ENCODE measurements at regions not wholly inside any gene's neighbourhood (a gene's known extent, or its start where the extent isn't known, plus 50 kb on each side); places are given as distances from the start of the nearest gene placed in this dataset.

DNA sequence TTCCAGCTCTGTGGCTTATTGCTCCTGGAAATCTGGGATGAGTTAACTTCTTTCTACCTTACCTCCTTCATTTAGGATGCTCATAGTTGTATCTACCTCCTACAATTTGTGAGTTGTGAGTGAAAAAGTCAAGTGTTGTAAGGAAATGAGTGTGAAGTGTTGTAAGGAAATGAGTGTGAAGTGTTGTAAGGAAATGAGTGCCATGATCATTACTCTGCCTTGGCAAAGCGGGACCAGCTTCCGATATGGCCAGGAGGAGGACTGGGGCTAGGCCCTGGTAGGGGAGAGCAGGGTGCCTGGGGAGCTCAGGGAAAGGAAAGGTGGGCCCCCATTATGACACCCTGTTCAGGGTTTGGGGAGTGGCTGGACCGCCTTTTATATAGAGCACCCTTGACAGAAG is 435.2 kb downstream of the FGF9 start:
- no peaks in the 10 kb centered on the region for H3K27me3 ChIP-seq
- in situ Hi-C loops (cut with MboI; ENCODE audit: low sequenced_read_pairs in 4 of 4) (no loop called here), intact Hi-C loops (cut with DNase I; ENCODE audit: low total_unique reads) (no loop called here)
- H3K4me1 ChIP-seq: no peaks in the 10 kb centered on the region
- no peak overlapping the region for H3K4me3 ChIP-seq
- DNase-seq (no peak), ATAC-seq (no peak)
- no peak overlapping the region for H3K27ac ChIP-seq
- no peaks in the 10 kb centered on the region for H3K36me3 ChIP-seq
- TF ChIP-seq, protein P1, sequence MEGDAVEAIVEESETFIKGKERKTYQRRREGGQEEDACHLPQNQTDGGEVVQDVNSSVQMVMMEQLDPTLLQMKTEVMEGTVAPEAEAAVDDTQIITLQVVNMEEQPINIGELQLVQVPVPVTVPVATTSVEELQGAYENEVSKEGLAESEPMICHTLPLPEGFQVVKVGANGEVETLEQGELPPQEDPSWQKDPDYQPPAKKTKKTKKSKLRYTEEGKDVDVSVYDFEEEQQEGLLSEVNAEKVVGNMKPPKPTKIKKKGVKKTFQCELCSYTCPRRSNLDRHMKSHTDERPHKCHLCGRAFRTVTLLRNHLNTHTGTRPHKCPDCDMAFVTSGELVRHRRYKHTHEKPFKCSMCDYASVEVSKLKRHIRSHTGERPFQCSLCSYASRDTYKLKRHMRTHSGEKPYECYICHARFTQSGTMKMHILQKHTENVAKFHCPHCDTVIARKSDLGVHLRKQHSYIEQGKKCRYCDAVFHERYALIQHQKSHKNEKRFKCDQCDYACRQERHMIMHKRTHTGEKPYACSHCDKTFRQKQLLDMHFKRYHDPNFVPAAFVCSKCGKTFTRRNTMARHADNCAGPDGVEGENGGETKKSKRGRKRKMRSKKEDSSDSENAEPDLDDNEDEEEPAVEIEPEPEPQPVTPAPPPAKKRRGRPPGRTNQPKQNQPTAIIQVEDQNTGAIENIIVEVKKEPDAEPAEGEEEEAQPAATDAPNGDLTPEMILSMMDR (IDR thresholded peaks at IDR 0.05 in 4 of 5, conservative IDR thresholded peaks at IDR 0.05 in 1 of 5): no peak
- no peak for TF ChIP-seq POLR2A (IDR thresholded peaks at IDR 0.05)
- H3K9me3 ChIP-seq: no peaks in the 10 kb centered on the region

DNA sequence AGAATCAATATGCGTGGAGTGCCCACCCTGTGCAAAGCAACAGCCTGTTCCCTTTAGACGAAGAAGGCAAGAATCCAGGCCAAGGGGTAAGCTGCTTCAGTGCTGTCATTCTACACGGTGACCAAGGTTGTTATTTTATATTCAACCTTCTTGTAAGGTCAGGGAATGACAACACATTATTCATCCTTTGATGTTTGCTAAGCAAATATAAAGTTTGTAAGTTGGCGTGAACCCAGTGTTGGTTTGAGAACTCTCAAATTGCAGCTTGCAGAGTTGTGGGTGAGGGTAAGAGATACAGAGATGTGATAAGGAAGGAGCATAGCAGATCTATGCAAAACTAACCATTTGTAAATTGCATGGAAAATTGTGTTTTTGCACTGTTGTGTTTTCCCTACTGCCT is 436.7 kb downstream of the FGF9 start:
- Histone ChIP-seq H3K36me3 (no peaks in the 10 kb centered on the region), H3K4me3 (no peak overlapping the region), H3K9me3 (no peaks in the 10 kb centered on the region), H3K27ac (no peak overlapping the region), H3K4me1 (no peaks in the 10 kb centered on the region), H3K27me3 (no peaks in the 10 kb centered on the region)
- in situ Hi-C loops (cut with MboI; ENCODE audit: low sequenced_read_pairs in 4 of 4) (no loop called here), intact Hi-C loops (cut with DNase I; ENCODE audit: low total_unique reads) (no loop called here)
- DNase-seq (no peak), ATAC-seq (no peak)
- TF ChIP-seq, protein P1 (IDR thresholded peaks at IDR 0.05 in 4 of 5, conservative IDR thresholded peaks at IDR 0.05 in 1 of 5): no peak
- no peak for TF ChIP-seq POLR2A (IDR thresholded peaks at IDR 0.05)

DNA sequence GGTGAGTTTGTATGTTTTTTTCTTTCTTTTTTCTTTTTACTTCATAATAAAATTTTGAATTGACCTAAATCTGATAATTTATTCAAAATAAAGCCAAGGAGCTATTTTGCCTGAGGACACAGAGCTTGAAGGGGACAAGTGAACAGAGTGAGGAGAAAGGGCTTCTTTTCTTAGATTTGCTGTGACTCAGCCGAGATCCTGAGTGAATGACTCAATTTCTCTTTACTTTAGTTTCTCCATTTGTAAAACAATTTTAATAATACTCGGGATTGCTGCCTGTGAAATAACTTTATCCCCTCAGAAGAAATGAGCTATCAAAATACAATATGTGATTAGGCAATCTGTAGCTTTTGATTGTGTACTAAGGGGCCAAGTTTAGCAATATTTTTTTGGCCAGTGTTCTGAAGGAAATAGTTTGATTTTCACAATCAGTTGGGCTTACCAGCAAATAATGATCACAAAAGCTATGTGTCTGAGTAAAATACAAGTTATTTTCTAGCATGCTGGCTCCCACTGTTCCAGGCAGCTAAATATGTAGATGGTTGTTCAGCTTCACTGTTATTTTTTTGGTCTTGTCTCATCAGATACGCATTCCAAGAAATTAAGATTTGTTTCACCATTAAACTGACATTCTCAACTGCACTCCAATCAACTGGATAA is 437.5 kb downstream of the FGF9 start:
- Histone ChIP-seq H3K9me3 (no peaks in the 10 kb centered on the region), H3K4me3 (no peak overlapping the region), H3K27ac (no peak overlapping the region), H3K27me3 (no peaks in the 10 kb centered on the region), H3K36me3 (no peaks in the 10 kb centered on the region), H3K4me1 (no peaks in the 10 kb centered on the region)
- TF ChIP-seq, protein P1 (IDR thresholded peaks at IDR 0.05 in 4 of 5, conservative IDR thresholded peaks at IDR 0.05 in 1 of 5): no peak
- no peak for TF ChIP-seq POLR2A (IDR thresholded peaks at IDR 0.05)
- ATAC-seq (peak; percentile 44 to 73), DNase-seq (no peak)
- in situ Hi-C loops (cut with MboI; ENCODE audit: low sequenced_read_pairs in 4 of 4): no loop called here
- intact Hi-C loops (cut with DNase I; ENCODE audit: low total_unique reads): no loop called here

DNA sequence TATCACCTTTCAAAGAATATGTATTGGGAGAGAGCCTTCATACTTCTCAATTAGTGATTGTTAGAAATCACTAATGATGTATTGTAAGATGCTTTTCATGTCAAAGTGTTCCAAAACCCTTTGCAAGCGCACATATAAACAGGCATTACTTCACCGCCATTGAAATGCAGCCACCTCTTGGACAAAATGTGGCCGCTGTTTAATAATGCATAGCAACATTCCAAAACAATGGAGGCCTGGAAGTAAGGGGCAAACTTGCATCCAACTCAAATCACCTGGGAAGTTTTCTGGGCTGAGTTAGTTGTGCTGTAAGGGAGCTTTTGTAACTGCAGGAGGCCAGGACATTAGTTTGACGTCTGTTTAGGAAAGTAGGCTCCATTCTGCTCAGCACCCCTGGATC is 438.1 kb downstream of the FGF9 start:
- no peaks in the 10 kb centered on the region for H3K4me1 ChIP-seq
- H3K9me3 ChIP-seq: no peaks in the 10 kb centered on the region
- in situ Hi-C loops (cut with MboI; ENCODE audit: low sequenced_read_pairs in 4 of 4) (no loop called here), intact Hi-C loops (cut with DNase I; ENCODE audit: low total_unique reads) (no loop called here)
- no peak for ATAC-seq
- H3K36me3 ChIP-seq: no peaks in the 10 kb centered on the region
- TF ChIP-seq POLR2A (IDR thresholded peaks at IDR 0.05): no peak
- TF ChIP-seq, protein P1 (IDR thresholded peaks at IDR 0.05 in 4 of 5, conservative IDR thresholded peaks at IDR 0.05 in 1 of 5): no peak
- H3K27me3 ChIP-seq: no peaks in the 10 kb centered on the region
- DNase-seq: no peak
- no peak overlapping the region for H3K27ac ChIP-seq
- H3K4me3 ChIP-seq: no peak overlapping the region

DNA sequence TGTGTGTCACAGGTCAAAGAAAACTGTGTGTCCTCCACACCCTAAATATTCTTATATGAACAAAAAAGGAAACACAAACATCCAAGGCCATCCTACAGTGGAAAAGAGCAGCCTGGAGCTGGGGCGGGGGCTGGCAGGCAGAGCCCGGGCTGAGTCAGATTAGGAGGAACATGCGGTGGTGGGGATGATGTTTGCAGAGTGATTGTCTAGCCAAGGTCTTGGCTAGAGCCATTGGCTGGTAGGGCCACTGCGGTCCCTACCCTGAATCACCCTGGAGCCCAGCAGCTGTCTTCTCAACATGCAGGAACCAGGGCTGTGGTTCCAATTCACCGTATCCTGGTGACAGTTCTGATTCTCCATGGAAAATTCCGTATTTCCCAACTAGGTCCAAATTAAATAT is 439.5 kb downstream of the FGF9 start:
- ATAC-seq: peak in 1 of 2 donors; percentile 35
- DNase-seq: peak in 1 of 2 donors; percentile 14
- Histone ChIP-seq H3K9me3 (no peaks in the 10 kb centered on the region), H3K4me1 (no peaks in the 10 kb centered on the region), H3K27ac (no peak overlapping the region), H3K4me3 (no peak overlapping the region), H3K36me3 (no peaks in the 10 kb centered on the region), H3K27me3 (no peaks in the 10 kb centered on the region)
- TF ChIP-seq, protein P1 (IDR thresholded peaks at IDR 0.05 in 4 of 5, conservative IDR thresholded peaks at IDR 0.05 in 1 of 5): no peak
- no peak for TF ChIP-seq POLR2A (IDR thresholded peaks at IDR 0.05)
- in situ Hi-C loops (cut with MboI; ENCODE audit: low sequenced_read_pairs in 4 of 4) (no loop called here), intact Hi-C loops (cut with DNase I; ENCODE audit: low total_unique reads) (no loop called here)

Measured in gastrocnemius medialis (tissue), 4 donors.